ENCODE measurements at regions not wholly inside any gene's neighbourhood (a gene's known extent, or its start where the extent isn't known, plus 50 kb on each side); places are given as distances from the start of the nearest gene placed in this dataset.

GRCh38 chr13:50104493-50104892 is 89.2 kb downstream of the KCNRG start:
- no peak for DNase-seq

- DNase-seq: no peak
These were observed 91.3 kb downstream of the KCNRG start for GRCh38 chr13:50106559-50106958.

GRCh38 chr13:50107205-50107604 is 92.0 kb downstream of the KCNRG start:
- DNase-seq: no peak

- DNase-seq: no peak
These were observed 99.7 kb downstream of the KCNRG start for GRCh38 chr13:50114961-50115360.

GRCh38 chr13:50115695-50116094 is 100.5 kb downstream of the KCNRG start:
- no peak for DNase-seq

GRCh38 chr13:50116430-50116973 is 101.3 kb downstream of the KCNRG start:
- no peak for DNase-seq

GRCh38 chr13:50119591-50119990 is 104.3 kb downstream of the KCNRG start:
- DNase-seq: no peak

- DNase-seq: no peak
These were observed 107.2 kb downstream of the KCNRG start for GRCh38 chr13:50122455-50122854.

- DNase-seq: no peak
These were observed 107.8 kb downstream of the KCNRG start for GRCh38 chr13:50123002-50123401.

GRCh38 chr13:50123515-50123861 is 108.2 kb downstream of the KCNRG start:
- DNase-seq: no peak

GRCh38 chr13:50123862-50124535 is 108.8 kb downstream of the KCNRG start:
- peak; percentile 85 for DNase-seq

GRCh38 chr13:50124536-50125303 is 109.5 kb downstream of the KCNRG start:
- peak; percentile 93 for DNase-seq

- DNase-seq: no peak
These were observed 110.0 kb downstream of the KCNRG start for GRCh38 chr13:50125304-50125553.

GRCh38 chr13:50125554-50126262 is 110.5 kb downstream of the KCNRG start:
- DNase-seq: peak; percentile 89

GRCh38 chr13:50126263-50126992 is 111.2 kb downstream of the KCNRG start:
- DNase-seq: no peak

- peak; percentile 82 for DNase-seq
These were observed 111.9 kb downstream of the KCNRG start for GRCh38 chr13:50126993-50127725.

- no peak for DNase-seq
These were observed 112.6 kb downstream of the KCNRG start for GRCh38 chr13:50127726-50128291.

GRCh38 chr13:50128428-50128931 is 113.2 kb downstream of the KCNRG start:
- no peak for DNase-seq

GRCh38 chr13:50129081-50129705 is 113.9 kb downstream of the KCNRG start:
- DNase-seq: no peak

- DNase-seq: no peak
These were observed 114.5 kb downstream of the KCNRG start for GRCh38 chr13:50129706-50130122.
